SKM-1 (cell line): ENCODE measurements at regions not wholly inside any gene's neighbourhood (a gene's known extent, or its start where the extent isn't known, plus 50 kb on each side); places are given as distances from the start of the nearest gene placed in this dataset.

Experiments used
- DNase-seq: peaks from one replicate; lab custom pipeline; 2025; ENCODE audit not compliant: unreplicated experiment; lab: John Stamatoyannopoulos, UW

GRCh38 chr7:22658031-22658430 is 69.0 kb upstream of the IL6 start:
- DNase-seq: no peak

- no peak for DNase-seq
These were observed 69.5 kb upstream of the IL6 start for GRCh38 chr7:22657479-22657878.

DNA sequence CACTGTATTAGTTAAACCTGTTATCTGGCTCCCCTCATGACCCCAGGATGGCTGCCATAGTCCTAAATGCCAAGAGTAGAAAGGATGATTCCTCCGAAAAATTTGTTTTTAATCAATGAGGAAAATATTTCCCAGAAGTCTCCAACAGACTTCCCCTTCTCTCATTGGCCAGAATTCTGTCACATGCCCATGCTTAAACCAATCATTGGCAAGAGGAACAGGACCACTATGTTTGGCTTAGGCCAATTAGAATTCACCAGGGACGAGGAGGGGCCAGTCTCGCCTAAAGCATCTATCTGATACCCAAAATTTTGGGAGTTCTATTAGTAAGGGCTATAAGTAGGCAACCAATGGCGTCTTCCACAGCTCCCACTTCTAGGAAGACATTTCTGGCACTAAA is 71.2 kb upstream of the IL6 start:
- DNase-seq: no peak

- no peak for DNase-seq
These were observed 72.2 kb upstream of the IL6 start for GRCh38 chr7:22654831-22655230.

DNA sequence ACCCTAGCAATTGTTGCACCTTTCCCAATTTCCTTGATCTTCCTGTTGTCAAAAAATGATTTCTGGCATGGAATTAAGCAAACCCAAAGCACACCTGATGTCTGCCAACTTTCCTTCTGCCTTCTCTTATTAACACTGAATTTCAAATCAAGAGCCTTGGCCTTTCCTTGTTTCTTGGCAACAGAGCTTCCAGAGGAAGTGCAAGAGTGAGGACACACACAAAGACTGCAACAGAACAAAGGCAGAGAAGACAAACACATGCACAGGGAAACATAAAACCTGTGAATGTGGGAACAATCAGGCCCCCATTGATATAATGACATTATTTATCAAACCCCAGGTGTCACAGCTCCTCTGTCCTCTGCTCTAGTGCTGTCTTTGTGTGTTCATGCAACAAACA is 73.0 kb upstream of the IL6 start:
- no peak for DNase-seq

- no peak for DNase-seq
These were observed 75.3 kb upstream of the IL6 start for GRCh38 chr7:22651534-22652243.

DNA sequence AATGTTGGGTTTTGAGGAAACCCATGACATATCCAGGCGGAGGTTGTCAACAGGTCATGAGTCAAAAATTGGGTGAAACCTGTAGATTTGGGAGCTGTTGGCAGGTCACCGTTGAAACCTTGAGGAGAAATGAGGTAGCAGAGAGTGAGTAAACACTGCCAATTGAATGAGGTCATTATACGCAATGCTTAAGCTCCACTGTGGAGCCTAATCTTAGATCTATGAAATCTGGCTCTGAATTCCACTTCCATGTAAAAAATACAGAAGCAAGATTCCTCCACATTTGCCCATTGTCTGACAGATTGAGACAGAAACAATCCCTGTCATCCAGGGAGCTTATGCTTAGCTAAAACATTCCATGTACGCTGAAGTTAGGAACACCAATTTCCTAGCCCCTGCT is 76.0 kb upstream of the IL6 start:
- DNase-seq: no peak

DNA sequence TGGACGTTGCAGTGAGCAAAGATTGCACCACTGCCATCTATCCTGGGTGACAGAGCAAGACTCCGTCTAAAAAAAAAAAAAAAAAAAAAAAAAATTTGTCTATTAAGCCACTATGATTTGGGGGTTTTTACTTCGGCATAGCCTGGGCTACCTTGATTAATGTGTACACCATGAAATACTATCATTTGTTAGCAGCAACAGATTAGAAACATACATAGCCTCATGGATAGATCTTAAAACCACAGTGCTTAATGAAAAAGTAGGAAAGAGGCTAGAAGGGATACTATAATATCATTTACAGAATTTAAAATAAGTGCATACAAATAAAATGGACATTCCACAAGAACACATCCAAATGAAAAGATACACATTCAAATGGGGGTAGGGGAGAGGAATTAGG is 77.3 kb upstream of the IL6 start:
- no peak for DNase-seq

DNA sequence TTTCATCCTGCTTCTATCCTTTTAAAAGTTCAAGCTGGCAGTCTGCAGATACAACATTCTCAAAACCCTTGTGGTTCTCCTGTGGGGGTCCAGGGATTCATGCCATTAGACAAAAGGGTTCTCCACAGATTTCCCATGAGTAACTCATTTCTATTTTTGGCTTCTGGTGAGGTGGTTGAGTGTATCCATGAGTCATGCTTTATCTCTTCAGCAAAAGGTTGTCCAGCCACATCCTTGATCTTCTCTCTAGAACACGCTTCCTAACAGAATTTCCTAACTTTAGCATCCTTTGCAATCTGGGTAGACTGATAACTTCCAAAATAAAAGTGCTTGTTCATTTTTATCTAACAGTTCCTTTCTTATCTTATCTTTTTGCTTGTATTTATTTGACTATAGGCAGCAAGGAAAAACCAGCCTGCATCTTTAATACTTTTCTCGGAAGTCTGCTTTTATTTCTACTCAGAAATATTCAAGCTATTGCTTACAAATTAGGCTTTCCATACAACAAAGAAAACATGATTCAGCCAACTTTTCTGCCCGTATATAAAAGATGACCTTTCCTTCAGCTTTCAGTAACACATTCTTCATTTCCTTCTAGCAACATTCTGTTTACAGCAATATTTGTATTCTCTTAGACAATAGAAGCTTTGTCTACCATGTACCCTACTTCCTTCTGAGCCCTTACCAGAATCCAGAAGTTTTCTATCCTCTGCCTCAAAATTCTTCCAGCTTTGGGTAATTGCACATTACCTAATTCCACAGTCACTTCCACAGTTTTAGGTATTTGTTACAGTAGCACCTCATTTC is 79.3 kb upstream of the IL6 start:
- no peak for DNase-seq

DNA sequence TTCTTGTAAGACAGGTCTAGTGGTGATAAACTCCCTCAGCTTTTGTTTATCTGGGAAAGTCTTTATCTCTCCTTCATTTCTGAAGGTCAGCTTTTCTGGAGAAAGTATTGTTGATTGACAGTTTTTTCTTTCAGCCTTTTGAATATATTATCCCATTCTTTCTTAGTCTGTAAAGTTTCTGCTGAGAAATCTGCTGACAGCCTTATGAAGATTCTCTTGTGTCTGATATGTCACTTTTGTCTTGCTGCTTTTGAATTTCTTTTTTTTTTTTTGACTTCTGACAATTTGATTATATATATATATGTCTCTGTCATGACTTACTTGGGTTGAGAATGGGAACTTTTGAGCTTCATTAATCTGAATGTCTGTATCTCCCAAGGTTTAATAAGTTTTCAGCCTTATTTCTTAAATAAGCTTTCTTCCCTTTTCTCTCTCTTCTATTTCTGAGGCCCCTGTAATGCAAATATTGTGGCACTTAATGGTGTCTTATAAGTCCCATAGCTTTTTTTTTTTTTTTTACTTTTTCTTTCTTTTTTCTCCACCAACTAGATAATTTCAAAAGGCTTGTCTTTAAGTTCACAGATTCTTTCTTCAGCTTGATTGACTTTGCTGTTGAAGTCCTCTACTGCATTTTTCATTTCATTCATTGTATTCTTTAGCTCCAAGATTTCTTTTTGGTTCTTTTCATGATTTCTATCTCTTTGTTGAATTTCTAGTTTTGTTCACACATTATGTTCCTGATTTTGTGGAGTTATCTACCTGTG is 81.4 kb upstream of the IL6 start:
- DNase-seq: no peak

GRCh38 chr7:22642454-22642853 is 84.5 kb upstream of the IL6 start:
- no peak for DNase-seq

DNA sequence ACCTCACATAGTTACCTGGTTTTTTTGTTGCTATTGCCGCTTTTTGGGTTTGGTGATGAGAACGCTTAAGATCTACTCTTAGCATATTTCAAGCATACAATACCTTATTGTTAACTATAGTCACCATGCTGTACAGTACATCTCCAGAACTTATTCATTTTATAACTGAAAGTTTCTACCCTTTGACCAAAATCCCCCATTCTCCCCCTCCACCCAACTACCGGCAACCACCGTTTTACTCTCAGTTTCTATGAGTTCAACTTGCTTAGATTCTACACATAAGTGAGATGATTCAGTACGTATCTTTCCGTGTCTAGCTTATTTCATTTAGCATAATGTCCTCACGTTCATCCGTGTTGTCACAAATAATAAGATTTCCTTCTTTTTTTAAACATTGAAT is 86.7 kb upstream of the IL6 start:
- no peak for DNase-seq

GRCh38 chr7:22639396-22639795 is 87.6 kb upstream of the IL6 start:
- no peak for DNase-seq

GRCh38 chr7:22635349-22635748 is 91.7 kb upstream of the IL6 start:
- no peak for DNase-seq

GRCh38 chr7:22633954-22634474 is 93.0 kb upstream of the IL6 start:
- no peak for DNase-seq

DNA sequence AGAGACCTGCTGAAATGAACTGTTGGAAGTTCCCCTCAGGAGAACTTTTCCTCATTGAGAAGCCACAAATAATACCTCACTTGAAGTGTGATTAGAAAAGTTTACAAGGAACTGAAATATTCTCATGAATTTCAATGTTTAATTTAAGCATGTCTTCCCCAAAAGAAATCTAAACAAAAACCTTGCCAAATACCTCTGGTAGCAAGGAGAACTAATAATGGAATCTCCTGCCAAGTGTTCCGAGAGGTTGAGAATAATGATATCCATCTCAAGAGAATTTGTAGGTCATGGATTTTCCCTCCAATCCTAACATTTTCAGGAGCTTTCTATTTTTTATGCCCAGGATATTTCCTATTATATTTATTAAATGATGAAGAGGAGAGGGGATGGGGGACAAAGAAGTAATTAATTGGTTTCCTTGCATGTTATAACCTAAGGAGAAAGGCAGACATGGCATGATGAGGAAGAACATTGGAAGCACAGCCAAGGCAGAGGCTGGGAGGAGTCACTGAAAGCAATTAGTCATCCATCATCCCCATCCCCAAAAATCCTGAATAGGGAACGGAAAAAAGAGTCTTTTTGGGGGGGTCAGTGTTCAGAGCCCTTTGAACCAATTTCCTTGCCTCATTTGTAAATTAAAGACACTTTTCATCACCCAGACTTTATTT is 93.6 kb upstream of the IL6 start:
- DNase-seq: no peak

DNA sequence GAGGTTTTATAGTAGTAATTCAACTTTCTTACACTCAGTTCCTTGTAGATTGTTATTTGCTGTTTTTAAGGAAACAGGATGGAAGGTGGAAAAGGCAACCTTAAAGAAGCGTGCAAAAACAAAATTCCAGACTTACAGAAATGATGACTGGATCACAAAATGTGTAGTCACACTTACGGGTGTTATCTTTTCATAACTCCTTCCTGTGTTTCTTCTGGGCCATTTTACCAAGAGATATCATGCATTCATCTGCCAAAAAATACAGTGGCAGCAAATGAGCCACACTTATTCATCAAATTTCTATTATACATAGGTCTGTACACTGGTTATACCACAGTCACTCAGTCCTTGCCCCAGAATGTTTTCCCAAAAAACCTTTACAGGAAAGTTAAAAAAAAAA is 94.3 kb upstream of the IL6 start:
- DNase-seq: no peak

DNA sequence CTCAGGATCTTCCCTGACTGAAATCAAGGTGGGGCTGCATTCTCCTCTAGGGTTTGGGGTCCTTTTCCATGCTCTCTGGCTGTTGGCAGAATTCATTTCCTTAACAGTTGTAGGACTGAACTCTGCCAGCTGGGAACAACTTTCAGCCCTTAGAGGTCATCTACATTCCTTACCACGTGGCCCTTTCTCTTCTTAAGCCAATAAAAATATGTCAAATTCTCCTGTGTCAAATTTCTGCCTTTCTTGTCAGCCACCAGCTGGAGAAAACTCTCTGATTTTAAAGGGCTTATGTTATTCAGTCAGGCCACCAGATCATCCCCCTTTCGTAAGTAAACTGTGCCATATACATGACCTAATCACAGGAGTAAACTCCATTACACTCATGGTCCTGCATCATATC is 95.3 kb upstream of the IL6 start:
- no peak for DNase-seq

DNA sequence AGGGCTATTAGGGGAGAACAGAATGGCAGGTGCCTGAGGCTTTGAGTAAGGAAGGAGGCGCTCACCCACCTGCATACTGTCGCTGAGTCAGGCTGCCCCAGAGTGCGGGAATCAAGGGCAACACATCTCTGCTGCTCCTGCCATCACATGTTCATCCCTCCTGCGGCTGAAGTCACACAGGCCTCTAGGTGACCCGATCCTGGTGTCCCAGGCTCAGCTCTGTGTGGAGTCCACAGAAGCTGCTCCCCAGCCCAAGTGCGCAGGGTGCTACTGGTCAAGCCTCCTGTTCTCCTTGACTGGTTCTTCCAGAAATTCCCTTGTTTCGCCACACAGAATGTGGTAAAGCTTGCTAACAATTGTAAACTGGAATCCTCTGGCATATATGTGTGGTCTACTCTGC is 96.9 kb upstream of the IL6 start:
- DNase-seq: no peak

DNA sequence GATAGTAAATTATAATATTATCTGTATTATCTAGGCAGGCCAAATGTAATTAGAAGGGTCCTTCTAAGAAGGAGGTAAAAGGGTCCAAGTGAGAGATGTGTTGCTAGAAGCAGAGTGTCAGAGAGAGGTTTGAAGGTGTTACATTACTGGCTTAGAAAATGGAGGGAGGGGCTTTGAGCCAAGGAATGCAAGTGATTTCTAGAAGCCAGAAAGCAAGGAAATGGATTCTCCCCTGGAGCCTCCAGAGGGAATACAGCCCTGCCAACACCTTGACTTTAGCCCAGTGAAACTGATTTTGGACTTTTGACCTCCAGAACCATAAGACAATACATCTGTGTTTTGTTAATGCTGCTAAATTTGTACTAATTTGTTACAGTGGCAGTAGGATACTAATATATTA is 97.9 kb upstream of the IL6 start:
- no peak for DNase-seq

DNA sequence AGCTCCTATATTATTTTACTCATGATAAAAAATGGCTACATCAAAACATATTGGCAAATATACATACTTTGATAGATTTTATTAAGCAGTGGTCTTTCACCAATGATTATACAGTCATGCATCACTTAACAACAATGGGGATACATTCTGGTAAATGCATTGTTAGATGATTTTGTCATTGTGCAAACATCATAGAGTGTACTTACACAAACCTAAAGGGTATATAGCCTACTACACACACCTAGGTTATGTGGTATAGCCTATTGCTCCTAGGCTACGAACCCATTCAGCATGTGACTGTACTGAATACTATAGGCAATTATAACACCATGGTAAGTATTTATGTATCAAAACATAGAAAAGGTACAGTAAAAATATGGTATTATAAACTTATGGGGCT is 98.9 kb upstream of the IL6 start:
- no peak for DNase-seq
